RPMI7951 (cell line): ENCODE measurements at regions not wholly inside any gene's neighbourhood (a gene's known extent, or its start where the extent isn't known, plus 50 kb on each side); places are given as distances from the start of the nearest gene placed in this dataset.

ENCODE experiments used
- DNase-seq: peaks from one replicate; pipeline ENCODE4 v3.0.0-alpha.2; 2012; ENCODE audit warnings: low read depth

DNA sequence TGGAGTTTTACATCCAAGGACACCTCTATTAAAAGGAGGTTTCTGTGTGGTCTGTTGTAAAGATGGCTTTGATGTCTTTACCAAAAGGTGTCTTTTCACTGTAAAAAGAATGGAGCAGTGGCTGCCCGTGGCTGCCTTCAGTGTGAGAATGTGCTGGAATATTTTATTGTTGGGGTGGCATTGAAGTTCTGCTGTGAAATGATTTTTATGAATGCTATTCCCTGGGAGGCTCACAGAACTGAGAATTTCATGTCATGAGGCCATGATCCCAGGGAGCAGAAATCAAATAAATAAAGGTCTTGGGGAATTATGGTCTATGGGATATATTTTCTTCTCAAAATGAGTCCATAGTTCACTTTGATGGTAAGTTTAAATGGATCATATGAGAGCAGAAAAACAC, 425.2 kb upstream of the ZNF608 start:
- DNase-seq: no peak

GRCh38 chr5:125175348-125176004, 429.0 kb upstream of the ZNF608 start:
- DNase-seq: no peak

DNA sequence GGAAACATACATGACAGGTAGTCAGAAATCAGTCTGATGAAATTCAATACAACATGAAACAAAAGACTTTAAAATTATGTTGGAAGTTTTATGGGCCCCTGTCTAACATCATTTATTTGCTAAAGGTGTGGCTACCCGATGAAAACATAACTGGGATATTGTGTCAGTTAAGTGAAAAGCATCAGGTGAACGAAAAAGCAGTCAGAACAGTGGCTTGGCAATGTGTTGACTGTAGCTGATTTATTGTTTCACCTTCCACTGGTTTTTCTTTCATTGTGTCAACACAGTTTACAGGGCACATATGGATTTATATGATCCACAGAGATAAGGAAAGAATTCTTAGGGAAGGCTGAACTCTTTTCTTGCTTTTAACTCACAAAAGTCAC, 429.6 kb upstream of the ZNF608 start:
- DNase-seq: no peak

- no peak for DNase-seq
These were observed 430.9 kb upstream of the ZNF608 start for GRCh38 chr5:125177340-125177739.

DNA sequence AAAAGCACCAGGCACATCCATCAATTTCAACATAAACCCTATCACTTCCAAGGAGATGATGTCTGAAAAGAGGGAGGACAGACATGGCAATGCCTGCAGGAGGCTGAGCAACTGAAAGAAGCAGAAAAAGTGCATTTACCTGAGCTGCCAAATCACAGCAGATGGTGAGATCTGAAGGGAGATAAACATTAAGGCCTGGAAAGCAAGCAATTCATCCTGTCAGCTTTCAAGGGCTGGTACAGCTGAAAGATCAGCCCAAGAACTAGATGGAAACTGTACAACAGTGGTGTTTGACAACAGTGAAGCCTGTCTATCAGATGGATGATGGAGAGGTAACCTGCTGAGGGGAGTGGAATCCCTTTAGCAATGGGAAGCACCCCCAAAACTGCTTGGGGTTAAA, 433.2 kb upstream of the ZNF608 start:
- DNase-seq: no peak

GRCh38 chr5:125180231-125180829, 433.9 kb upstream of the ZNF608 start:
- peak; percentile 14 for DNase-seq

- peak; percentile 5 for DNase-seq
These were observed 434.7 kb upstream of the ZNF608 start for GRCh38 chr5:125181159-125181558.

GRCh38 chr5:125181955-125182354, 435.5 kb upstream of the ZNF608 start:
- DNase-seq: no peak

- DNase-seq: no peak
These were observed 439.3 kb upstream of the ZNF608 start for GRCh38 chr5:125185740-125186139.

DNA sequence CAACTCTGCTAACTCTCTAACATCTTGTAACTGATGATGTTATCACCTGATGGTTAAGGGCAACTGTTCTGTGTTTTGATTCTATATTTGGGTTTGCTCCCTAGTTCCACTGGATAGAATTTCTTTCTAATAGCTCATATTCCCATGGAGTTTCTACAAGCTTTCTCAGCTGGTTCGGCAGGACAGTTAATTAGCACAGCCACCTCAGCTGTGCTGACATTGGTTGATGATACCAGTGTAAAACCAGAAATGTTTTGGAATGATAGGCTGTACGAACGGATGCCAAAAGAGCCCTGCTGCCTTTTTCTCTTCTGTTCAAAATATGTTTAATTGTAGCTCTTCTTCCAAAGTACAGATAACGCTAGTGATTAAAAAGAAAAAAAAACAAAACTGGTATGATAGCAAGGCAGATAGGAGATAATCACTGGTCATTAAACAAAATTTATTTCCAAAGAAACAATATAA, 440.5 kb upstream of the ZNF608 start:
- DNase-seq: no peak

DNA sequence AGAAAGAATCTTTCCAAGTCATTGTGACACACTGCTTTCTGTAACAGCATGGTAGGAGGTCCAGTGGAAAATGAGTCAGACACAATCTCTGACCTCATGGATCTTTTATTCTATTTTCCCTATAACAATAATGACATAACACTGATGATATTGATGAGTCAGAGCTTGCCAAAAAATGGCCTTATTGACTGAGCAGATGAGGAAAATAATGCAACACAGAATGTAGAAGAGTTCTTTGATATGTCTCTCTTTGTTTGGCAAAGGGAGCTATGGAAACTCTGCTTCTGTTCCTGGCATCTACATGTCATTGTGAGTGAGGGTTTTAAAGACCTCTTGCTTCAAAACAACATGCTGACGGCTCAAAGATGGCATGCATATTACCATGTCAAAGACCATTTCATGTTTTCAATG, 443.1 kb upstream of the ZNF608 start:
- peak; percentile 49 for DNase-seq

GRCh38 chr5:125190232-125191087, 444.0 kb upstream of the ZNF608 start:
- DNase-seq: peak; percentile 90

DNA sequence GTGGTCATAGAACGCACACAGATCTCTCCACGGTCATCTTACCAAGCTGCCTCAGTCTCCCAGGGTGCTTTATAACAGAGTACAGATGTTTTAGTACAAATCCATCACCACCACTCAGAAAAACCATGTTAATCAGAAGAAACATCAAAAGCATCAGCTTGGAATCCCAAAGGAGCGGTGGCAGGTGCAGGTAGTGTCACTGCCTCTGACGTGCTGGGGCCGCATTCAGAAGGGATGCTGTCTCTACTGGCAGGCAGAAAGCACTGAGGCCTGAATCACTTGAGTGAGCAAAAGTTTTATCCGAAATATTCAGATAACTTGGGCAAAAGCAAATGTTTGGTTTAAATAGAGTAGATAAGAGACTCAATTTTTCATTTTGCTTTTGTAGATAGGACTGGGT, 448.4 kb upstream of the ZNF608 start:
- DNase-seq: no peak

GRCh38 chr5:125196481-125197111, 450.2 kb upstream of the ZNF608 start:
- DNase-seq: no peak

GRCh38 chr5:125197321-125197720, 450.9 kb upstream of the ZNF608 start:
- no peak for DNase-seq

- peak; percentile 87 for DNase-seq
These were observed 452.0 kb upstream of the ZNF608 start for GRCh38 chr5:125198270-125198974.

DNA sequence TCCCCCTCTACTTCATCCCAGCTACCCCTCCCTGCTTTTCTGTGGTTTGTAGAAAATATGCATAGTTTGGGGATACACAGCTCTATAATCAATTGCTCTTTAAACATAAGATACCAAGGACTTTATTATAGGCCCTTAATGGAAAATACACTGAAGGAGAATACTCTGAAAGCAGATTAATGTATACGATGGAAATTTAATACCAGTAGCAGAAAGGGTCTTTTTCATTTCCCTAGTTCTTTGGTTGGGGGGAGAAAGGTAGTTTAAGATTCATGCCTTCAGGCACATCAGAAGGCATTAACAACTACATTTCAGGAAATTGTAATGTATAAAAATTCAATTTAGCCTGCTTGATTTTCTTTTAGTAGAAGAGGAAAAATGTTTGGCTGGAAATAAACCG, 452.9 kb upstream of the ZNF608 start:
- DNase-seq: no peak

DNA sequence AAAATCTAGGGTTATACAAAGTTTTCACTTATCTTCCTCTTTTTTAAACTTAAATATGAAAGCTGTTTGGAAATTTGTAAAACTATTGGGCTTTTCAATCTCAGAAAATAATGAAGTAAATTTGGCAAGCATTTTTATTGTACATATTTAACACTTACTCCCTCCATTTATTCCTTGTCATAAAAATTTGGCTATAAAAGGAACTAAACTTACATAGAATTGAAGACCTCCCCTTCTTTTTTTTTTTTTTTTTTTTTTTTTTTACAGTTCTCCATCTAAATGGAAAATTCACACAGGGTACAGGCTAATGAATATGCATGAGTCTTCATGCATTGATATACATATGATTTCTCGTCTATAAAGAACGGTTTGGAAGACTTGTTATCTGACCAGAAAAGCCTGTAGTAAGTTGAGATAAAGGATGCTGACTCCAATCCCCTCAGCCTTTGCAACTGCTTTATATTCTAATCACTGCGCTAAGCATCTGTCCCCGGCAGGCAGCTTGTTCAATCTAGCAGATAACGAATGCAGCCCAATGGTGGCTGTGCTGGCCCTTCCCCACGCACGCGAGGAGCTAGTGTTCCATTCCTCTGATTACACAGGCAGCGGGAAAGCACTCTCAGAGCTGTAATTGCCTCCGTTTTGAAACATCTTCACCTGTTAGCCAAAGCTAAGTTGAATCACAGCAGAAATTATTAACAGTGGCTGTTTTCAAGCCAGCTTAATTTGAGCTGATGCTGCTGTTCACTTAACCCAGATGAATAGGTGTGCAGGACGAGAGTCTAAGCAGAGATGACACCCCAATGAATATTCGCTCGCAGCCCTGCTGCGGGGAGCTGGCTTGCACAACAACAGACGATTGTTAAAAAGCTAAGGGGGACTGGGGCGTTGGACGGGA, 453.8 kb upstream of the ZNF608 start:
- DNase-seq: peak; percentile 44

- DNase-seq: no peak
These were observed 454.5 kb upstream of the ZNF608 start for GRCh38 chr5:125200866-125201373.

GRCh38 chr5:125201446-125202052, 455.1 kb upstream of the ZNF608 start:
- no peak for DNase-seq
